Stimulated activated CD8-positive, alpha-beta memory T cell treated with anti-CD3 and anti-CD28 coated beads, Interleukin-12 subunit alpha, Interleukin-12 subunit beta, amount 100 ng/mL, for 1 hour (primary cell): ENCODE measurements at regions not wholly inside any gene's neighbourhood (a gene's known extent, or its start where the extent isn't known, plus 50 kb on each side); places are given as distances from the start of the nearest gene placed in this dataset.

Experiments used
- DNase-seq: peaks from one replicate; pipeline ENCODE4 v3.0.0-alpha.2; 2020; ENCODE audit warnings: low read depth

- no peak for DNase-seq
Observed at GRCh38 chr4:77367638-77368037, 210.6 kb downstream of the CCNG2 start.

GRCh38 chr4:77372375-77372774 is 215.4 kb downstream of the CCNG2 start:
- DNase-seq: no peak

- no peak for DNase-seq
Observed at GRCh38 chr4:77375866-77376607, 219.0 kb downstream of the CCNG2 start.

- no peak for DNase-seq
Observed at GRCh38 chr4:77376788-77377460, 219.9 kb downstream of the CCNG2 start.

- DNase-seq: no peak
Observed at GRCh38 chr4:77384094-77384493, 221.5 kb upstream of the CXCL13 start.

GRCh38 chr4:77385124-77385969 is 220.3 kb upstream of the CXCL13 start:
- peak; percentile 23 for DNase-seq

- no peak for DNase-seq
Observed at GRCh38 chr4:77393996-77394395, 211.6 kb upstream of the CXCL13 start.

- no peak for DNase-seq
Observed at GRCh38 chr4:77395481-77395880, 210.1 kb upstream of the CXCL13 start.

- DNase-seq: no peak
Observed at GRCh38 chr4:77398256-77398655, 207.4 kb upstream of the CXCL13 start.

GRCh38 chr4:77399831-77400230 is 205.8 kb upstream of the CXCL13 start:
- DNase-seq: no peak

GRCh38 chr4:77413766-77414165 is 191.9 kb upstream of the CXCL13 start:
- DNase-seq: no peak

GRCh38 chr4:77415689-77416088 is 189.9 kb upstream of the CXCL13 start:
- no peak for DNase-seq

GRCh38 chr4:77418333-77418732 is 187.3 kb upstream of the CXCL13 start:
- DNase-seq: no peak

GRCh38 chr4:77430847-77431246 is 174.8 kb upstream of the CXCL13 start:
- no peak for DNase-seq

GRCh38 chr4:77431546-77431945 is 174.1 kb upstream of the CXCL13 start:
- no peak for DNase-seq

GRCh38 chr4:77432717-77433417 is 172.8 kb upstream of the CXCL13 start:
- no peak for DNase-seq

- DNase-seq: no peak
Observed at GRCh38 chr4:77433418-77433733, 172.2 kb upstream of the CXCL13 start.

- no peak for DNase-seq
Observed at GRCh38 chr4:77434299-77435092, 171.1 kb upstream of the CXCL13 start.

GRCh38 chr4:77437079-77437478 is 168.5 kb upstream of the CXCL13 start:
- DNase-seq: no peak

- no peak for DNase-seq
Observed at GRCh38 chr4:77438549-77438948, 167.1 kb upstream of the CXCL13 start.

- DNase-seq: no peak
Observed at GRCh38 chr4:77443941-77444340, 161.7 kb upstream of the CXCL13 start.

GRCh38 chr4:77445823-77446222 is 159.8 kb upstream of the CXCL13 start:
- DNase-seq: no peak
